Liver (tissue), 8 donors: ENCODE measurements at regions not wholly inside any gene's neighbourhood (a gene's known extent, or its start where the extent isn't known, plus 50 kb on each side); places are given as distances from the start of the nearest gene placed in this dataset.

Experiments used
- DNase-seq: peaks from one replicate; pipeline ENCODE4 v3.0.0-alpha.2; 2017; ENCODE audit warnings: low spot score
- H3K27ac ChIP-seq, 2 donors: one replicate each; pipeline ENCODE4 v1.7.0; 2013; ENCODE audit warnings: inconsistent platforms in 2 of 2, low read length in 2 of 2, control low read depth in 1 of 2, low read depth in 1 of 2, mild to moderate bottlenecking in 1 of 2
- H3K27me3 ChIP-seq, 4 donors: one replicate each; pipeline versions ENCODE4 v1.6.1 to v1.7.0; 2013; ENCODE audit warnings: low read length in 3 of 4, inconsistent platforms in 1 of 4, mild to moderate bottlenecking in 1 of 4, moderate library complexity in 1 of 4; ENCODE audit not compliant: control insufficient read depth in 4 of 4, insufficient read depth in 4 of 4
- H3K36me3 ChIP-seq, 4 donors: one replicate each; pipeline versions ENCODE4 v1.6.1 to v1.7.0; 2013; ENCODE audit warnings: low read length in 3 of 4, mild to moderate bottlenecking in 3 of 4, low read depth in 1 of 4, moderate library complexity in 1 of 4; ENCODE audit not compliant: control insufficient read depth in 4 of 4, insufficient read depth in 3 of 4
- H3K4me1 ChIP-seq, 4 donors: one replicate each; pipeline versions ENCODE4 v1.6.1 to v1.7.0; 2013; ENCODE audit warnings: low read length in 3 of 4, mild to moderate bottlenecking in 3 of 4, moderate library complexity in 1 of 4; ENCODE audit not compliant: control insufficient read depth in 4 of 4, insufficient read depth in 4 of 4
- H3K4me3 ChIP-seq, 3 donors: one replicate each; pipeline versions ENCODE4 v1.6.1 to v1.7.0; 2013; ENCODE audit warnings: low read length in 3 of 3, control low read depth in 1 of 3, low read depth in 1 of 3, mild to moderate bottlenecking in 1 of 3
- H3K9ac ChIP-seq, 2 donors: one replicate each; pipeline ENCODE4 v1.7.0; 2013; ENCODE audit warnings: low read length in 2 of 2, mild to moderate bottlenecking in 2 of 2, moderate library complexity in 2 of 2, control low read depth in 1 of 2, low read depth in 1 of 2
- H3K9me3 ChIP-seq, 4 donors: one replicate each; pipeline versions ENCODE4 v1.6.1 to v1.7.0; 2013; ENCODE audit warnings: low read length in 3 of 4; ENCODE audit not compliant: control insufficient read depth in 4 of 4
- EGR1 ChIP-seq, 2 donors: IDR thresholded peaks; 2 replicates each; pipeline ENCODE4 v1.6.1; 2016 to 2018; ENCODE audit warnings: antibody characterized with exemption in 2 of 2, low read depth in 2 of 2
- FOXA1 ChIP-seq: IDR thresholded peaks from 2 replicates; pipeline ENCODE4 v1.6.1; 2016; ENCODE audit warnings: antibody characterized with exemption
- FOXA2 ChIP-seq: IDR thresholded peaks from 2 replicates; pipeline ENCODE4 v1.6.1; 2016; ENCODE audit warnings: antibody characterized with exemption
- GABPA ChIP-seq, 2 donors: IDR thresholded peaks in 1 of 2; conservative IDR thresholded peaks in 1 of 2; 2 replicates each; pipeline ENCODE4 v1.6.1; 2016; ENCODE audit warnings: antibody characterized with exemption in 2 of 2, mild to moderate bottlenecking in 1 of 2, moderate library complexity in 1 of 2
- HNF4G ChIP-seq: IDR thresholded peaks from 2 replicates; pipeline ENCODE4 v1.6.1; 2016; ENCODE audit warnings: antibody characterized with exemption
- JUND ChIP-seq, 2 donors: IDR thresholded peaks; 2 replicates each; pipeline ENCODE4 v1.6.1; 2016; ENCODE audit warnings: antibody characterized with exemption in 2 of 2
- REST ChIP-seq: IDR thresholded peaks from 2 replicates; pipeline ENCODE4 v1.6.1; 2016; ENCODE audit warnings: antibody characterized with exemption, mild to moderate bottlenecking
- WGBS: extraction: QIAGEN DNeasy Blood & Tissue Kit; methylation state at CpG from one replicate; pipeline ENCODE4 v1.1.7; 2013; 5-methylcytosine and 5-hydroxymethylcytosine counted together
- TF ChIP-seq, protein P1 (sequence below): IDR thresholded peaks from 2 replicates; pipeline ENCODE4 v1.6.1; 2016; ENCODE audit warnings: antibody characterized with exemption
- TF ChIP-seq, protein P2 (sequence below): fragments of 150-350 bp; IDR thresholded peaks from 2 replicates; pipeline ENCODE4 v1.5.1; 2017; ENCODE audit warnings: improper control_type of control experiment, low read depth, low read length; ENCODE audit not compliant: missing input control
- donor health status: healthy.
- donor health status: healthy.
- donor health status: healthy.
- donor health status: healthy.
- donor health status: healthy.

- peaks cover 0 to 2% (median 0%) of the 10 kb centered on the region in 4 donors for H3K27me3 ChIP-seq
- no peaks in the 10 kb centered on the region for H3K9me3 ChIP-seq
- 39% methylated on average over 3 of the region's 3 CpGs for WGBS
- no peak for DNase-seq
- no peak overlapping the region for H3K27ac ChIP-seq
- TF ChIP-seq JUND (IDR thresholded peaks at IDR 0.05) (no peak), GABPA (IDR thresholded peaks at IDR 0.05 in 1 of 2, conservative IDR thresholded peaks at IDR 0.05 in 1 of 2) (no peak), EGR1 (IDR thresholded peaks at IDR 0.05; ENCODE audit: low read depth in 2 of 2) (no peak)
- no peak overlapping the region for H3K4me3 ChIP-seq
- no peak overlapping the region for H3K9ac ChIP-seq
- H3K4me1 ChIP-seq: no peaks in the 10 kb centered on the region
- H3K36me3 ChIP-seq: no peaks in the 10 kb centered on the region
These were observed 427.5 kb upstream of the PSMD7 start for GRCh38 chr16:73869126-73869525.

DNA sequence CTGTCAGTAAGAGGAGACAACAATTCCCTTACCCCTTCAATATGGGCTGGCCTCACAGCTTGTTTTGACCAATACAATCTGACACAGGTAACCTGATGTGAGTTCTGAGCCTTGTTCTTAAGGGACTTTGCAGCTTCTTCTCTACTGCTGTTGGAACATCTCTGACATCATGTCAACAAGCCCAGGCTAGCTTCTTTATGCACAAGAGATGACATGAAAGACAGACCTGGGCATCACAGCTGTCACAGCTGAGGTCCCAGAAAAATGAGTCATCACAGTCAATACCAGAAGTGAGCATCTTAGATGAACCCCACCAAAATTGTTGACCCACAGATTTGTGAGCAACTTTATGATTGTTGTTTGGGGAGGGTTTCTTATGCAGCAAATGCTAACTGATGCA, 431.7 kb upstream of the PSMD7 start:
- Histone ChIP-seq H3K36me3 (no peaks in the 10 kb centered on the region), H3K27ac (no peak overlapping the region), H3K27me3 (peaks cover 0 to 5% (median 0%) of the 10 kb centered on the region in 4 donors), H3K9ac (no peak overlapping the region), H3K9me3 (no peaks in the 10 kb centered on the region), H3K4me3 (no peak overlapping the region), H3K4me1 (no peaks in the 10 kb centered on the region)
- TF ChIP-seq FOXA2 (no peak), EGR1 (IDR thresholded peaks at IDR 0.05; ENCODE audit: low read depth in 2 of 2) (no peak), REST (no peak), HNF4G (no peak)
- TF ChIP-seq, protein P1, sequence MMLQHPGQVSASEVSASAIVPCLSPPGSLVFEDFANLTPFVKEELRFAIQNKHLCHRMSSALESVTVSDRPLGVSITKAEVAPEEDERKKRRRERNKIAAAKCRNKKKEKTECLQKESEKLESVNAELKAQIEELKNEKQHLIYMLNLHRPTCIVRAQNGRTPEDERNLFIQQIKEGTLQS: no peak
- TF ChIP-seq, protein P2, sequence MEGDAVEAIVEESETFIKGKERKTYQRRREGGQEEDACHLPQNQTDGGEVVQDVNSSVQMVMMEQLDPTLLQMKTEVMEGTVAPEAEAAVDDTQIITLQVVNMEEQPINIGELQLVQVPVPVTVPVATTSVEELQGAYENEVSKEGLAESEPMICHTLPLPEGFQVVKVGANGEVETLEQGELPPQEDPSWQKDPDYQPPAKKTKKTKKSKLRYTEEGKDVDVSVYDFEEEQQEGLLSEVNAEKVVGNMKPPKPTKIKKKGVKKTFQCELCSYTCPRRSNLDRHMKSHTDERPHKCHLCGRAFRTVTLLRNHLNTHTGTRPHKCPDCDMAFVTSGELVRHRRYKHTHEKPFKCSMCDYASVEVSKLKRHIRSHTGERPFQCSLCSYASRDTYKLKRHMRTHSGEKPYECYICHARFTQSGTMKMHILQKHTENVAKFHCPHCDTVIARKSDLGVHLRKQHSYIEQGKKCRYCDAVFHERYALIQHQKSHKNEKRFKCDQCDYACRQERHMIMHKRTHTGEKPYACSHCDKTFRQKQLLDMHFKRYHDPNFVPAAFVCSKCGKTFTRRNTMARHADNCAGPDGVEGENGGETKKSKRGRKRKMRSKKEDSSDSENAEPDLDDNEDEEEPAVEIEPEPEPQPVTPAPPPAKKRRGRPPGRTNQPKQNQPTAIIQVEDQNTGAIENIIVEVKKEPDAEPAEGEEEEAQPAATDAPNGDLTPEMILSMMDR: no peak
- no peak for DNase-seq

DNA sequence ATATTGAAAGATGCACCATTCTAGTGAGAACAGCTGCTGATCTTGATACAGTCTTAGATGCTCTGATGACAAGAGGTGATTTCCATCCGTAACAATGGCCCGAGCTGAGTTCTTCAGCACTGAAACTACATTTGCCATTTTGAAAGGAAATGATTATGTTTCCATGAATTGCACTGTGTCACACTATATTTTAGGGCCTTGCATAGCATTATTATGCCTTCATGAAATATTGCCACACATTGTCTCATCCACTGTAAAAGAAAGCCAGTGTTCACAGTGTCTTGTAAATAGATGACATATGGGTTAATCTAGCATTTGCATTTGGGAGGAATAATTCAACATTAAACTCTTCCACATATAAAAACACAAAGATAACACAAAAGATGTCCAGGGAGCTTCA, 438.3 kb upstream of the PSMD7 start:
- no peak overlapping the region for H3K27ac ChIP-seq
- DNase-seq: no peak
- 80% methylated on average over 2 of the region's 2 CpGs for WGBS
- H3K4me1 ChIP-seq: no peaks in the 10 kb centered on the region
- TF ChIP-seq, protein P1: no peak
- TF ChIP-seq REST: no peak
- TF ChIP-seq FOXA1: no peak
- no peak for TF ChIP-seq GABPA (IDR thresholded peaks at IDR 0.05 in 1 of 2, conservative IDR thresholded peaks at IDR 0.05 in 1 of 2)
- peaks cover 0 to 2% (median 0%) of the 10 kb centered on the region in 4 donors for H3K36me3 ChIP-seq
- H3K9ac ChIP-seq: no peak overlapping the region
- no peak overlapping the region for H3K4me3 ChIP-seq
- H3K27me3 ChIP-seq: peaks cover 0 to 3% (median 0%) of the 10 kb centered on the region in 4 donors
- H3K9me3 ChIP-seq: no peaks in the 10 kb centered on the region
